Gastrocnemius medialis (tissue), 4 donors: ENCODE measurements at regions not wholly inside any gene's neighbourhood (a gene's known extent, or its start where the extent isn't known, plus 50 kb on each side); places are given as distances from the start of the nearest gene placed in this dataset.

Experiments
- CTCF ChIP-seq, 5 experiments: fragments of 450-650 bp in 3 of 5; fragments of 200-600 bp in 2 of 5; sonication (generic) in 2 of 5; IDR thresholded peaks in 4 of 5; conservative IDR thresholded peaks in 1 of 5; 1 replicate in 4 of 5; 2 replicates in 1 of 5; pipeline ENCODE4 v1.5.1; 2016 to 2019; ENCODE audit warnings: antibody characterized with exemption in 5 of 5, mild to moderate bottlenecking in 3 of 5, moderate library complexity in 3 of 5
- POLR2A ChIP-seq, 2 donors: fragments of 450-650 bp; IDR thresholded peaks; one replicate each; pipeline ENCODE4 v1.6.1; 2017; ENCODE audit warnings: antibody characterized with exemption in 2 of 2, mild to moderate bottlenecking in 2 of 2, moderate library complexity in 2 of 2

- no peak for TF ChIP-seq CTCF (IDR thresholded peaks at IDR 0.05 in 4 of 5, conservative IDR thresholded peaks at IDR 0.05 in 1 of 5)
- TF ChIP-seq POLR2A (IDR thresholded peaks at IDR 0.05) = no peak
Measured at GRCh38 chr2:84247532-84247931, 211.5 kb downstream of the SUCLG1 start.
